ENCODE measurements at regions not wholly inside any gene's neighbourhood (a gene's known extent, or its start where the extent isn't known, plus 50 kb on each side); places are given as distances from the start of the nearest gene placed in this dataset.

DNA sequence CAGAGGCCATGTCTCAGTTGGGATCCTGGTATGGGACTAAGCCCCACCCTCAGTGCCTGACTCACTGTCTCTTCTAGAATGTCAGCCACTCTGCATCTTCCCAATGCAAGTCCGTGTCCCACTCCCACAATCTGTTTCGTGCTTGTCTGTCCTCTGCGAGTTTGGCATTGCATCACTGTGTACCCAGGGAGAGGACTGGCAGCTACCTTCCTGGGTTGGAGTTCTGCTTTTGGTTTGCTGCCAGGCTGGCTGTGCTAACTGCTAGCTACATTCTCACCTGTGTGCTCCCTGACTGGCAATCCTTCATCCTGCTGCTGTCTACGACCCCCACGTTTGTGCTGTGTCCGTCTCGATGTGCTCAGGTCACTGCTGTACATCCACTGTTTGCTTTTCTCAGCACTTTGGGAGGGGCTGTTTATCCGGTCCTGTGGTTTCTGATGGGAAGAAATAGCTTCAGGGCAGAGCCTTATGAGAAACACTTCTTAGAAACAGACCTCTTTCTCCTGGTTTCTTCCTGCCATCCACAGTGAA lies 56.0 kb upstream of the GLI3 start:
- no peak overlapping the region for H3K4me2 ChIP-seq (ENCODE audit: low read depth, low read length, poor library complexity, severe bottlenecking)
- no peak overlapping the region for H3K4me3 ChIP-seq (ENCODE audit: insufficient read depth, low read length, poor library complexity, severe bottlenecking)
- no peak overlapping the region for H3K9ac ChIP-seq (ENCODE audit: low read length)
- no peak overlapping the region for H3K27ac ChIP-seq (ENCODE audit: low read depth, low read length)
- H3K27me3 ChIP-seq (ENCODE audit: low read length) = no peaks in the 10 kb centered on the region
- no peaks in the 10 kb centered on the region for H4K20me1 ChIP-seq (ENCODE audit: low read depth, low read length)
- H3K36me3 ChIP-seq (ENCODE audit: low read length) = no peaks in the 10 kb centered on the region
- H3K9me3 ChIP-seq (ENCODE audit: insufficient read depth, low read length) = no peaks in the 10 kb centered on the region
- TF ChIP-seq, protein P1, sequence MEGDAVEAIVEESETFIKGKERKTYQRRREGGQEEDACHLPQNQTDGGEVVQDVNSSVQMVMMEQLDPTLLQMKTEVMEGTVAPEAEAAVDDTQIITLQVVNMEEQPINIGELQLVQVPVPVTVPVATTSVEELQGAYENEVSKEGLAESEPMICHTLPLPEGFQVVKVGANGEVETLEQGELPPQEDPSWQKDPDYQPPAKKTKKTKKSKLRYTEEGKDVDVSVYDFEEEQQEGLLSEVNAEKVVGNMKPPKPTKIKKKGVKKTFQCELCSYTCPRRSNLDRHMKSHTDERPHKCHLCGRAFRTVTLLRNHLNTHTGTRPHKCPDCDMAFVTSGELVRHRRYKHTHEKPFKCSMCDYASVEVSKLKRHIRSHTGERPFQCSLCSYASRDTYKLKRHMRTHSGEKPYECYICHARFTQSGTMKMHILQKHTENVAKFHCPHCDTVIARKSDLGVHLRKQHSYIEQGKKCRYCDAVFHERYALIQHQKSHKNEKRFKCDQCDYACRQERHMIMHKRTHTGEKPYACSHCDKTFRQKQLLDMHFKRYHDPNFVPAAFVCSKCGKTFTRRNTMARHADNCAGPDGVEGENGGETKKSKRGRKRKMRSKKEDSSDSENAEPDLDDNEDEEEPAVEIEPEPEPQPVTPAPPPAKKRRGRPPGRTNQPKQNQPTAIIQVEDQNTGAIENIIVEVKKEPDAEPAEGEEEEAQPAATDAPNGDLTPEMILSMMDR (IDR thresholded peaks at IDR 0.05; ENCODE audit: insufficient read depth, low read length, poor library complexity, severe bottlenecking) = no peak
- no peak for TF ChIP-seq EZH2phosphoT487 (conservative IDR thresholded peaks at IDR 0.05; ENCODE audit: low read length)
- no peaks in the 10 kb centered on the region for H3K9me2 ChIP-seq (replicated peaks; ENCODE audit: insufficient read depth, low read length)
- no peaks in the 10 kb centered on the region for H3F3A ChIP-seq (ENCODE audit: insufficient read depth)
- no peak overlapping the region for H2AFZ ChIP-seq (ENCODE audit: low read depth, low read length, severe bottlenecking)
- no peaks in the 10 kb centered on the region for H3K79me2 ChIP-seq (ENCODE audit: insufficient read depth, low read length)

DNA sequence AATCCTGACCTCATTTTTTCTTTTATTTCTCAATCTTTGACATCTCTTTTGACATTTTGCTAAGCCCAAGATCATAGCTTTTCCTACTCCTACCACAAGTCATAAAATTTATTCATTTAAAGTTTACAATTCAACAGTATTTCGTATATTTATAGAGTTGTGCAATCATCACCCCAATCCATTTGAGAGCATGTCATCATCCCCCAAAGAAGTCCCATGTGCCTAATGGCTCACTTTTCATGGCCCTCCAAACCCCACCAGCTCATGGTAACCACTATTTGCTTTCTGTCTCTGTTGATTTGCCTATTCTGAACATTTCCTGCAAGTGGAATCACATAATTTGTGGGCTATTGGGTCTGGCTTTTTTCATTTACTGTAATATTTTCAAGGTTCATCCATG lies 52.5 kb upstream of the GLI3 start:
- Histone ChIP-seq H3K9me2 (replicated peaks; ENCODE audit: insufficient read depth, low read length) (no peaks in the 10 kb centered on the region), H3K9me3 (ENCODE audit: insufficient read depth, low read length) (no peaks in the 10 kb centered on the region), H2AFZ (ENCODE audit: low read depth, low read length, severe bottlenecking) (no peak overlapping the region), H3F3A (ENCODE audit: insufficient read depth) (no peaks in the 10 kb centered on the region), H3K27ac (ENCODE audit: low read depth, low read length) (no peak overlapping the region), H3K4me2 (ENCODE audit: low read depth, low read length, poor library complexity, severe bottlenecking) (no peak overlapping the region), H3K27me3 (ENCODE audit: low read length) (no peaks in the 10 kb centered on the region), H3K4me3 (ENCODE audit: insufficient read depth, low read length, poor library complexity, severe bottlenecking) (no peak overlapping the region), H3K9ac (ENCODE audit: low read length) (no peak overlapping the region), H3K36me3 (ENCODE audit: low read length) (no peaks in the 10 kb centered on the region), H3K79me2 (ENCODE audit: insufficient read depth, low read length) (no peaks in the 10 kb centered on the region), H4K20me1 (ENCODE audit: low read depth, low read length) (no peaks in the 10 kb centered on the region)
- TF ChIP-seq EZH2phosphoT487 (conservative IDR thresholded peaks at IDR 0.05; ENCODE audit: low read length) = no peak

Measured in SU-DHL-6 (cell line).